PC-3 (cell line): ENCODE measurements at regions not wholly inside any gene's neighbourhood (a gene's known extent, or its start where the extent isn't known, plus 50 kb on each side); places are given as distances from the start of the nearest gene placed in this dataset.

Source experiments
- EZH2 ChIP-seq: fragments of 300-600 bp; sonication (generic); IDR thresholded peaks from one replicate; pipeline ENCODE4 v1.6.1; 2017; ENCODE audit warnings: antibody characterized with exemption, mild to moderate bottlenecking, low read length; ENCODE audit not compliant: unreplicated experiment
- EZH2phosphoT487 ChIP-seq: fragments of 300-600 bp; sonication (generic); IDR thresholded peaks from 2 replicates; pipeline ENCODE4 v1.6.1; 2018; ENCODE audit warnings: mild to moderate bottlenecking, antibody characterized with exemption, low read length, borderline replicate concordance
- TF ChIP-seq, protein P1 (sequence below): fragments of 300-600 bp; sonication (generic); conservative IDR thresholded peaks from 2 replicates; pipeline ENCODE4 v1.5.1; 2017; ENCODE audit warnings: antibody characterized with exemption, low read depth, mild to moderate bottlenecking, low read length

DNA sequence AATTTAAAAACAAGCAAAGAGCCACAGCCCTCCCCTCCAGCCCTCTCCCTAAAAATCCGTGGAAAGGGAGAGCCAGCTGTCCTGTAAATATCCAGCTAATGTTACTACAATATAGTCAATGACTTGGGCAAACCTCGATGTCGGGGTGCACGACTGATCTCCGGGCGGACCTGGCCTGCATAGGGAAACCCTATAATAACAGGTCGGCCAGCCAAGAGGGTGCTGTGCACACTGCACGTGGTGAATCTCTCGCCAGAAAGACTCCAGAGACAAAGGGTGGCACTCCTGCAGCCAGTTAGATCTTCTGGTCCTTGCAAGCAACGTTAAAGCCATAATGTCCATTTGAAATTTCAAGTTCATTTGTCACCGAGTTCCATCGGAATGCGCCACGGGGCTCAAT is 1092.8 kb downstream of the ADGRL3 start:
- TF ChIP-seq, protein P1, sequence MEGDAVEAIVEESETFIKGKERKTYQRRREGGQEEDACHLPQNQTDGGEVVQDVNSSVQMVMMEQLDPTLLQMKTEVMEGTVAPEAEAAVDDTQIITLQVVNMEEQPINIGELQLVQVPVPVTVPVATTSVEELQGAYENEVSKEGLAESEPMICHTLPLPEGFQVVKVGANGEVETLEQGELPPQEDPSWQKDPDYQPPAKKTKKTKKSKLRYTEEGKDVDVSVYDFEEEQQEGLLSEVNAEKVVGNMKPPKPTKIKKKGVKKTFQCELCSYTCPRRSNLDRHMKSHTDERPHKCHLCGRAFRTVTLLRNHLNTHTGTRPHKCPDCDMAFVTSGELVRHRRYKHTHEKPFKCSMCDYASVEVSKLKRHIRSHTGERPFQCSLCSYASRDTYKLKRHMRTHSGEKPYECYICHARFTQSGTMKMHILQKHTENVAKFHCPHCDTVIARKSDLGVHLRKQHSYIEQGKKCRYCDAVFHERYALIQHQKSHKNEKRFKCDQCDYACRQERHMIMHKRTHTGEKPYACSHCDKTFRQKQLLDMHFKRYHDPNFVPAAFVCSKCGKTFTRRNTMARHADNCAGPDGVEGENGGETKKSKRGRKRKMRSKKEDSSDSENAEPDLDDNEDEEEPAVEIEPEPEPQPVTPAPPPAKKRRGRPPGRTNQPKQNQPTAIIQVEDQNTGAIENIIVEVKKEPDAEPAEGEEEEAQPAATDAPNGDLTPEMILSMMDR, result no peak
- TF ChIP-seq EZH2 (no peak), EZH2phosphoT487 (no peak)
